CD14-positive monocyte (primary cell): ENCODE measurements at regions not wholly inside any gene's neighbourhood (a gene's known extent, or its start where the extent isn't known, plus 50 kb on each side); places are given as distances from the start of the nearest gene placed in this dataset.

Source experiments
- DNase-seq, 3 donors: peaks; one replicate each; pipeline ENCODE4 v3.0.0-alpha.2; 2011 to 2022
- H2AFZ ChIP-seq: 2 replicates; pipeline ENCODE4 v1.6.0; 2012; ENCODE audit warnings: mild to moderate bottlenecking, low read depth, low read length, inconsistent platforms; ENCODE audit not compliant: insufficient read depth, poor library complexity, severe bottlenecking
- H3K27ac ChIP-seq, 2 donors: 1 replicate in 1 of 2; 2 replicates in 1 of 2; pipeline ENCODE4 v1.5.1; 2012 to 2013; ENCODE audit warnings: low read length in 2 of 2, control low read depth in 1 of 2, inconsistent platforms in 1 of 2, low read depth in 1 of 2, mild to moderate bottlenecking in 1 of 2
- H3K27me3 ChIP-seq, 2 donors: one replicate each; pipeline versions ENCODE4 v1.6.0 to v1.6.1; 2011 to 2013; ENCODE audit warnings: low read length in 2 of 2; ENCODE audit not compliant: control insufficient read depth in 2 of 2, insufficient read depth in 2 of 2
- H3K36me3 ChIP-seq, 2 donors: replicated peaks in 1 of 2; 1 replicate in 1 of 2; 2 replicates in 1 of 2; pipeline versions ENCODE4 v1.5.1 to v1.6.1; 2012 to 2013; ENCODE audit warnings: low read length in 2 of 2, control low read depth in 1 of 2, inconsistent platforms in 1 of 2, mild to moderate bottlenecking in 1 of 2; ENCODE audit not compliant: insufficient read depth in 2 of 2, control insufficient read depth in 1 of 2
- H3K4me1 ChIP-seq, 2 donors: 1 replicate in 1 of 2; 2 replicates in 1 of 2; pipeline versions ENCODE4 v1.5.1 to v1.6.1; 2012 to 2013; ENCODE audit warnings: low read length in 2 of 2, control low read depth in 1 of 2, inconsistent platforms in 1 of 2, mild to moderate bottlenecking in 1 of 2, moderate library complexity in 1 of 2; ENCODE audit not compliant: insufficient read depth in 2 of 2, control insufficient read depth in 1 of 2
- H3K4me2 ChIP-seq: replicated peaks from 2 replicates; pipeline ENCODE3; 2012; ENCODE audit warnings: low read length, moderate library complexity, mild to moderate bottlenecking; ENCODE audit not compliant: poor library complexity, severe bottlenecking; ENCODE audit errors: extremely low read depth
- H3K4me3 ChIP-seq, 3 experiments: fragments of 200-600 bp in 1 of 3; sonication (generic) in 1 of 3; replicated peaks in 1 of 3; 1 replicate in 2 of 3; 2 replicates in 1 of 3; pipeline ENCODE4 v1.5.1; 2011 to 2013; ENCODE audit warnings: low read length in 3 of 3, mild to moderate bottlenecking in 3 of 3, control low read depth in 2 of 3, low read depth in 2 of 3, inconsistent platforms in 1 of 3, moderate library complexity in 1 of 3
- H3K79me2 ChIP-seq: 2 replicates; pipeline ENCODE4 v1.6.0; 2012; ENCODE audit warnings: mild to moderate bottlenecking, control low read depth, inconsistent platforms, low read length, moderate library complexity; ENCODE audit not compliant: insufficient read depth
- H3K9ac ChIP-seq: 2 replicates; pipeline ENCODE4 v1.6.0; 2017; ENCODE audit warnings: low read length, mild to moderate bottlenecking; ENCODE audit not compliant: insufficient read depth, poor library complexity, severe bottlenecking
- H3K9me3 ChIP-seq, 2 donors: replicated peaks in 1 of 2; 1 replicate in 1 of 2; 2 replicates in 1 of 2; pipeline versions ENCODE4 v1.5.1 to v1.6.1; 2012 to 2013; ENCODE audit warnings: low read length in 2 of 2, control low read depth in 1 of 2; ENCODE audit not compliant: control insufficient read depth in 1 of 2, insufficient read depth in 1 of 2
- H4K20me1 ChIP-seq: 2 replicates; pipeline ENCODE4 v1.6.0; 2012; ENCODE audit warnings: mild to moderate bottlenecking, low read length, control low read depth, moderate library complexity; ENCODE audit not compliant: insufficient read depth
- H3K27ac Mint-ChIP-seq, 7 donors: one replicate each; pipeline ENCODE4 v1.8.0; 2020; ENCODE audit warnings: mild to moderate bottlenecking in 7 of 7, mixed read lengths in 7 of 7, moderate library complexity in 6 of 7, inconsistent platforms in 2 of 7
- H3K27me3 Mint-ChIP-seq, 3 donors: one replicate each; pipeline ENCODE4 v1.8.0; 2021 to 2022; ENCODE audit warnings: low read depth in 3 of 3, mild to moderate bottlenecking in 3 of 3, mixed read lengths in 3 of 3, moderate library complexity in 3 of 3, inconsistent platforms in 1 of 3
- H3K36me3 Mint-ChIP-seq, 2 donors: one replicate each; pipeline ENCODE4 v1.8.0; 2020; ENCODE audit warnings: mixed read lengths in 2 of 2, inconsistent platforms in 1 of 2, mild to moderate bottlenecking in 1 of 2
- H3K4me1 Mint-ChIP-seq: one replicate; pipeline ENCODE4 v1.8.0; 2020; ENCODE audit warnings: mild to moderate bottlenecking, mixed read lengths
- H3K4me3 Mint-ChIP-seq, 2 donors: one replicate each; pipeline ENCODE4 v1.8.0; 2020; ENCODE audit warnings: mild to moderate bottlenecking in 2 of 2, mixed read lengths in 2 of 2, moderate library complexity in 1 of 2
- H3K9me3 Mint-ChIP-seq, 7 donors: one replicate each; pipeline ENCODE4 v1.8.0; 2020 to 2022; ENCODE audit warnings: mixed read lengths in 7 of 7, mild to moderate bottlenecking in 6 of 7, moderate library complexity in 6 of 7, inconsistent platforms in 2 of 7
- WGBS: methylation state at CpG from one replicate; pipeline ENCODE4 v1.1.5; 2013; ENCODE audit warnings: missing lambda C conversion rate; ENCODE audit not compliant: insufficient coverage; 5-methylcytosine and 5-hydroxymethylcytosine counted together
- intact Hi-C, 2 donors: fragments of 100-400 bp; cut with micrococcal nuclease; formaldehyde crosslinking; loops; one replicate each; pipeline versions ENCODE4 v1.15.0 to v1.15.1; 2023
- TF ChIP-seq, protein P1 (sequence below): fragments of 200-600 bp; IDR thresholded peaks from one replicate; pipeline ENCODE4 v1.8.0; 2022; ENCODE audit warnings: antibody characterized with exemption, mild to moderate bottlenecking

- DNase-seq, result no peak
- Mint-ChIP-seq H3K4me1 (no peaks in the 10 kb centered on the region), H3K4me3 (no peak overlapping the region), H3K36me3 (no peaks in the 10 kb centered on the region), H3K27ac (no peak overlapping the region), H3K27me3 (peaks cover 0 to 2% (median 1%) of the 10 kb centered on the region in 3 donors), H3K9me3 (peaks cover 0 to 9% (median 2%) of the 10 kb centered on the region in 7 donors)
- Histone ChIP-seq H3K36me3 (no peaks in the 10 kb centered on the region), H2AFZ (no peak overlapping the region), H3K4me2 (no peak overlapping the region), H3K27ac (no peak overlapping the region), H3K79me2 (no peaks in the 10 kb centered on the region), H3K9me3 (no peaks in the 10 kb centered on the region), H3K27me3 (no peaks in the 10 kb centered on the region), H3K9ac (no peak overlapping the region), H3K4me3 (no peak overlapping the region), H4K20me1 (no peaks in the 10 kb centered on the region), H3K4me1 (no peaks in the 10 kb centered on the region)
- TF ChIP-seq, protein P1, sequence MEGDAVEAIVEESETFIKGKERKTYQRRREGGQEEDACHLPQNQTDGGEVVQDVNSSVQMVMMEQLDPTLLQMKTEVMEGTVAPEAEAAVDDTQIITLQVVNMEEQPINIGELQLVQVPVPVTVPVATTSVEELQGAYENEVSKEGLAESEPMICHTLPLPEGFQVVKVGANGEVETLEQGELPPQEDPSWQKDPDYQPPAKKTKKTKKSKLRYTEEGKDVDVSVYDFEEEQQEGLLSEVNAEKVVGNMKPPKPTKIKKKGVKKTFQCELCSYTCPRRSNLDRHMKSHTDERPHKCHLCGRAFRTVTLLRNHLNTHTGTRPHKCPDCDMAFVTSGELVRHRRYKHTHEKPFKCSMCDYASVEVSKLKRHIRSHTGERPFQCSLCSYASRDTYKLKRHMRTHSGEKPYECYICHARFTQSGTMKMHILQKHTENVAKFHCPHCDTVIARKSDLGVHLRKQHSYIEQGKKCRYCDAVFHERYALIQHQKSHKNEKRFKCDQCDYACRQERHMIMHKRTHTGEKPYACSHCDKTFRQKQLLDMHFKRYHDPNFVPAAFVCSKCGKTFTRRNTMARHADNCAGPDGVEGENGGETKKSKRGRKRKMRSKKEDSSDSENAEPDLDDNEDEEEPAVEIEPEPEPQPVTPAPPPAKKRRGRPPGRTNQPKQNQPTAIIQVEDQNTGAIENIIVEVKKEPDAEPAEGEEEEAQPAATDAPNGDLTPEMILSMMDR, result no peak
- intact Hi-C loops, result no loop called here
These were observed 302.8 kb upstream of the B3GALT2 start for GRCh38 chr1:193489191-193489590.

DNA sequence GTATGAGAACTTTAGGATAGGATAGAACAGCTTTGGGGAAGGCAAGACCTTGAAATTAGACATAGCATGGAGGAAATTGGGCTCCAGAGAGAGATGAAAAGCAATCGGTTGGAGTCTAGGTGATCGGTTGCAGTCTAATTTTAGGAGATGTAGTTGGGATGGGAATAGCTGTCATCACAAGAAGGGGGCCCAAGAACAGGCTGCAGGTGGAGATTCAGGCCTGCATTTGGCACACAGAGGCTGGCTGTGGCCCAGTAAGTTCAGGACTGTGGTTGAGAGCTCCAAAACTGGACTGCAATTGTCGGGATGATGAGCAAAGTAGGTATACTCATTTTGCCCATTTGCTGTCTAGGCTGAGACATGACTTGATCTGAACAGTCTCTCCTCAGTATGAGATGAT lies 301.3 kb upstream of the B3GALT2 start:
- H3K27me3 ChIP-seq, result no peaks in the 10 kb centered on the region
- H3K4me2 ChIP-seq, result no peak overlapping the region
- TF ChIP-seq, protein P1, result no peak
- no peaks in the 10 kb centered on the region for H3K9me3 ChIP-seq
- DNase-seq, result no peak
- peaks cover 0 to 2% (median 1%) of the 10 kb centered on the region in 3 donors for H3K27me3 Mint-ChIP-seq
- no peaks in the 10 kb centered on the region for H3K4me1 Mint-ChIP-seq
- WGBS, result 89% methylated on average over 3 of the region's 3 CpGs
- no peaks in the 10 kb centered on the region for H3K36me3 Mint-ChIP-seq
- H3K9ac ChIP-seq, result no peak overlapping the region
- no peaks in the 10 kb centered on the region for H3K4me1 ChIP-seq
- H3K4me3 Mint-ChIP-seq, result no peak overlapping the region
- intact Hi-C loops, result no loop called here
- no peak overlapping the region for H3K4me3 ChIP-seq
- H3K9me3 Mint-ChIP-seq, result peaks cover 0 to 10% (median 2%) of the 10 kb centered on the region in 7 donors
- no peak overlapping the region for H3K27ac Mint-ChIP-seq
- H3K79me2 ChIP-seq, result no peaks in the 10 kb centered on the region
- no peak overlapping the region for H2AFZ ChIP-seq
- no peaks in the 10 kb centered on the region for H4K20me1 ChIP-seq
- no peak overlapping the region for H3K27ac ChIP-seq
- H3K36me3 ChIP-seq, result no peaks in the 10 kb centered on the region
